HepG2 (cell line): ENCODE measurements at regions not wholly inside any gene's neighbourhood (a gene's known extent, or its start where the extent isn't known, plus 50 kb on each side); places are given as distances from the start of the nearest gene placed in this dataset.

ENCODE experiments used
- AHDC1 ChIP-seq: sonication (generic); formaldehyde crosslinking; IDR thresholded peaks from 2 replicates; pipeline ENCODE4 v1.5.1; 2020; ENCODE audit warnings: mild to moderate bottlenecking, missing genetic modification reagents, borderline replicate concordance
- ARID3A ChIP-seq: IDR thresholded peaks from 2 replicates; pipeline ENCODE4 v1.6.1; 2012; ENCODE audit warnings: low read depth, low read length, improper control_type of control experiment
- CEBPG ChIP-seq: IDR thresholded peaks from 2 replicates; pipeline ENCODE4 v1.6.1; 2016
- FOXA3 ChIP-seq: IDR thresholded peaks from 2 replicates; pipeline ENCODE4 v1.6.1; 2016; ENCODE audit warnings: missing genetic modification reagents, missing compliant biosample characterization
- FOXJ3 ChIP-seq: sonication (generic); formaldehyde crosslinking; IDR thresholded peaks from 2 replicates; pipeline ENCODE4 v1.4.0; 2020; ENCODE audit warnings: missing genetic modification reagents, mild to moderate bottlenecking, borderline replicate concordance
- GATAD2A ChIP-seq: IDR thresholded peaks from 2 replicates; pipeline ENCODE4 v1.6.1; 2016
- HMG20A ChIP-seq: IDR thresholded peaks from 2 replicates; pipeline ENCODE4 v1.6.1; 2016; ENCODE audit warnings: borderline replicate concordance
- ISL2 ChIP-seq: sonication (generic); formaldehyde crosslinking; IDR thresholded peaks from 2 replicates; pipeline ENCODE4 v1.5.0; 2020; ENCODE audit warnings: missing genetic modification reagents
- LBX2 ChIP-seq: sonication (generic); formaldehyde crosslinking; IDR thresholded peaks from 2 replicates; pipeline ENCODE4 v1.5.0; 2020; ENCODE audit warnings: missing genetic modification reagents, mild to moderate bottlenecking, borderline replicate concordance
- SOX13 ChIP-seq, 3 experiments: fragments of 450-650 bp in 1 of 3; sonication (generic) in 1 of 3; formaldehyde crosslinking in 1 of 3; IDR thresholded peaks in 2 of 3; conservative IDR thresholded peaks in 1 of 3; 2 replicates each; pipeline versions ENCODE4 v1.5.0 to v1.6.1; 2016 to 2020; ENCODE audit warnings: antibody characterized with exemption in 1 of 3, mild to moderate bottlenecking in 1 of 3, missing compliant biosample characterization in 1 of 3, missing genetic modification reagents in 1 of 3, moderate library complexity in 1 of 3
- ZBTB26 ChIP-seq: IDR thresholded peaks from 2 replicates; pipeline ENCODE4 v1.6.1; 2016; ENCODE audit warnings: missing compliant biosample characterization, missing genetic modification reagents, borderline replicate concordance
- ZBTB7A ChIP-seq: sonication (generic); formaldehyde crosslinking; IDR thresholded peaks from 2 replicates; pipeline ENCODE4 v1.8.0; 2022; ENCODE audit warnings: mild to moderate bottlenecking, missing genetic modification reagents
- ZFP1 ChIP-seq: IDR thresholded peaks from 2 replicates; pipeline ENCODE4 v1.6.1; 2016
- ZNF572 ChIP-seq: sonication (generic); formaldehyde crosslinking; IDR thresholded peaks from 2 replicates; pipeline ENCODE4 v1.5.1; 2020; ENCODE audit warnings: mild to moderate bottlenecking, missing genetic modification reagents
- ZNF724P ChIP-seq: sonication (generic); formaldehyde crosslinking; IDR thresholded peaks from 2 replicates; pipeline ENCODE4 v1.8.0; 2022; ENCODE audit warnings: missing genetic modification reagents, borderline replicate concordance

- peak; percentile 32; the same call in 1 of the 2 replicates for TF ChIP-seq ISL2 (CRISPR knock-in tag)
- TF ChIP-seq ZBTB26 (CRISPR knock-in tag) = no peak
- TF ChIP-seq SOX13 (IDR thresholded peaks at IDR 0.05) = no peak
- TF ChIP-seq SOX13 (CRISPR knock-in tag; conservative IDR thresholded peaks at IDR 0.05 in 1 of 2, IDR thresholded peaks at IDR 0.05 in 1 of 2) = peak in 1 of 2 experiments; percentile 74; a peak in 2 of 4 replicates
- no peak for TF ChIP-seq ZBTB7A (CRISPR knock-in tag)
- peak; percentile 47; the same call in 1 of the 2 replicates for TF ChIP-seq FOXA3 (CRISPR knock-in tag)
- 0 out of 2 replicates have a peak, but pooled peaks have one; percentile 19 for TF ChIP-seq FOXJ3 (CRISPR knock-in tag)
- TF ChIP-seq ZNF724P (CRISPR knock-in tag) = no peak
- TF ChIP-seq AHDC1 (CRISPR knock-in tag) = peak; percentile 59
- TF ChIP-seq ZFP1 (CRISPR knock-in tag) = peak; percentile 98
- peak; percentile 86 for TF ChIP-seq GATAD2A (CRISPR knock-in tag)
- 0 out of 2 replicates have a peak, but pooled peaks have one; percentile 20 for TF ChIP-seq ARID3A
- peak; percentile 58; the same call in 1 of the 2 replicates for TF ChIP-seq HMG20A (CRISPR knock-in tag)
- no peak for TF ChIP-seq ZNF572 (CRISPR knock-in tag)
- no peak for TF ChIP-seq LBX2 (CRISPR knock-in tag)
- TF ChIP-seq CEBPG (CRISPR knock-in tag) = peak; percentile 37; the same call in 1 of the 2 replicates
These were observed 1197.4 kb downstream of the SUCLG1 start (continued) for GRCh38 chr2:83261591-83262136.
